Stimulated activated CD8-positive, alpha-beta memory T cell treated with anti-CD3 and anti-CD28 coated beads, Interleukin-12 subunit alpha, Interleukin-12 subunit beta, amount 100 ng/mL, for 1 hour (primary cell): ENCODE measurements at regions not wholly inside any gene's neighbourhood (a gene's known extent, or its start where the extent isn't known, plus 50 kb on each side); places are given as distances from the start of the nearest gene placed in this dataset.

Source experiments
- DNase-seq: peaks from one replicate; pipeline ENCODE4 v3.0.0-alpha.2; 2020; ENCODE audit warnings: low read depth

DNA sequence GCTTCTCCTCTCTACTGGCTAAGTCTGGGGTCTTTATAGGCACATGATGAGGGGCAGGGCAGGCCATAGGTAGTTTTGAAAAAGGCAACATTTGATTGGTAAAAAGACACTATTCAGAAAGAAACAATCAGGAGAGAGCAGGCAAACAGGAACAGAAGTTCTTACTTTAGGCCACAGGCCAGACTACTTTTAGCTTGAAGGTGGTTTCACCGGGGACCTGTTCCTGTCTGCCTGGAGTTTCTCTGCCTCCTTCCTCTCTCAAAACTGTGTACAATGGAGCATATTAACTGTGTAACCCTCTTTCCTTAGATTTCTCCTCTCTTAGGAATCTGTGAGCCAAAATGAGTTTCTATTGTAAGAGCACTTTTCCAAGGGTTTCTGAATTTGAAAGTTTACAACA lies 167.9 kb upstream of the AVPR1A start:
- no peak for DNase-seq

DNA sequence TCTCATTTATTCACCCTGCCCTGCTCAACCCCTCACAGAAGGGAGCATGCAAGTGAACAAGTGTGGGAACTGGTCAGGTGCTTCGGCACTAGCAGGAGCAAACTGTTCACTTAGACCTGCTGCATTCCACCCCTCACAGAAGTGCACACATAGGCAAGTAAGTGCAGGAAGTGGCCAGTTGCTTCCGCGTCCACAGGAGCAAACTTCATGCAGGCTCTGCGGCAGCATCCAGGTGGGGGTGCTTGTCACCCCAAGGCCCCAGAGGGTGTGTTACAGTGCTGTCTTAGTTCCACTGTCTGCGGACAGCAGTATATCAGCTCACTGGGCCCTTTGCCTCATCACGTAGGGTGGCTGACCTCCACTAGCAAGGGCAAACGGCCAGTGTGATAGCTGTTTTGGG lies 167.3 kb upstream of the AVPR1A start:
- no peak for DNase-seq

DNA sequence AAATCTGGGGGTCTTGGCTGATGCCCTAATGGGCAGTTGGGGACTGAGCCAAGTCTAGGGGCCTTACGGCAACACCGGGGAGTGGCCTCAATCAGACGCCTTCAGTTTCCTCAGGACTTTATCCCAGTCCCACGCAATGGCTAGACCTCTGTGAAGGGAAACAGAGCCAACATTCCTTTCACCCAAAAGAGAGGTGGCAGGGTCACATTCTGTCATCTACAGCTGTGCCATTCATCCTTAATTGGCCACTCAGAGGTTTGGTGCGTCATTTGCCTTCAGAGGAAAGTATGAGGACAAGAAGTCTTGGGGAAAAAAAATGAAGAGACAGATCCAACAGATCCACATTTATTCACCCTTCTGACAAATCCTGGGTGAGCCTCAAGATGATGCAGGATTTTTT lies 166.9 kb upstream of the AVPR1A start:
- no peak for DNase-seq

DNA sequence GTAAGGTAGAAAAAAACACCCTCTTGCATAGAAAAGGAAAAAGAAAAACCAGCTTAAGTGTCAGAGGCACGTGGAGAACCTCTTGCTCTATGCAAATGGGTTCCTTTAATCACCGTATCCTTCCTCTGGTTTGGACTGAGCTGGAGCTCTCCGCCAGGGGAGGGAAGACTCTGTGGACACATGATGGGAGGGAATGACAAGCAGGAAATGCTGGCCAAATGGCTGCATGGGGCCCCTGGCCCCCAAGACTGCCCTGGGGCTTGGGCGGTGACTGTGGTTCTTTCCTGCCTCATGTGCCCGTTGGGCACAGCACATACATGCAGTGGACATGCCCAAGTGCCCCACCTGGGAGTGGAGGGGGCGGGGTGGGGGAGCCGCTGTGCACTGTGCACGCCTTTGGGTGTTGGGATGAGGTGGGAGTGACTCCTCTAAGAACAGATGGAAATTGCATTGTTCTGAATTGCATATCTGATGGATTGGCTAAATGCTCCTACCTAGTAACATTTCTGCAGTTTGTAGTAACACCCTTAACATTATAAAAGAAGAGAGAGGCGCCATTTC lies 166.4 kb upstream of the AVPR1A start:
- no peak for DNase-seq

DNA sequence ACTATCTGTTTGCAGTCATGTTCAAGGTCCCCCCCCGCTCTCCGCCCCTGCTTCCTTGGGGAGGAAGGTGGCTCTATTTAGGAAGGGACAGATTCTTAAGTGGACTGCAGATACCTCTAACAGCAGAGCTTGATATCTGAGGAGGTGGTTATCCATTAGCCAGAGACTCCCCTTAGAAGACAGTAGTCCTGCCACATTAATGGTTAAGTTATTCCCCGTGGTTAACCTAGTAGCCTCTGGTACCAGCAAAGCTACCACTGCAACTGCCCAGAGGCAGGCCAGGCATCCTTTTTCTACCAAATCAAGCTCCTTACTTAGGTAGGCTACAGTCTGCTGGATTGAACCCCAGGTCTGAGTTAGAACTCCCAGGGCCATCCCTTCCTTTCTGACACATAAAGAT lies 162.1 kb upstream of the AVPR1A start:
- DNase-seq = no peak

DNA sequence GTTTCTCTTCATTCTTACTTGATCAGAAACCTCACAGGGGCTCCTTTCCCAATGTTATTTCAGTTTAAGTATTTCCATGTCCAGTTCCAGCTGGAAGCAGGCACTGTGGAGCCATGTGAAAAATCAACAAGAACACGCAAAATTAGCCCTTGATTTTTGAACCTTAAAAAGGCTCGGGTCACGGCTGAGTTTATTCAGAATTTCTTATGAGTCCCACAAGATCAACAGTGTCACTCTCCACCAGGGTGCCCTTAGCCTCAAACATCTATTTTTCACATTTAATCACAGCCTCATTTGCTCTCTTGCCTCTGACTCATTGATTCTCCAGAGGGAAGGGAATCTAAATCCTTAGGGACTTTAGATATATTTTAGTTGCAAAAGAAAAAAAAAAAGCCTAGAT lies 157.7 kb upstream of the AVPR1A start:
- no peak for DNase-seq

DNA sequence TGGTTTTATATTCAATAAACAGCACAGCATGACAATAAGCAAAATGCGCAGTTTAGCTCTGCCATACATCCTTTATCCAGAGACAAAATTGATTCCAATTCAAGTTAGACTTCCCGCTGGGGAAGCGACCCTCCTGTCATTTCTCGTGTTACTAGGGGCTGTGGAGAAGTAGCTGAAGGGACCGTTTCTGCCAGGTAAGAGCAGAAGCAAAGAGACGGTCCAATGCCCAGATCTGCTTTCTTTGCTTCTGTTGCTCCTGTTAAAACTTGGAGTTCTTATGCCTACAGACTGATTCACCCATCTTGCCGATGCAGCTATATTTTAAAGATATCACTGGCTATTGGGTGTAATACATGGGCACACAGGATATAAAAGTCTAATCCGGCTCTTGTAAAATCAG lies 156.8 kb upstream of the AVPR1A start:
- DNase-seq = no peak

DNA sequence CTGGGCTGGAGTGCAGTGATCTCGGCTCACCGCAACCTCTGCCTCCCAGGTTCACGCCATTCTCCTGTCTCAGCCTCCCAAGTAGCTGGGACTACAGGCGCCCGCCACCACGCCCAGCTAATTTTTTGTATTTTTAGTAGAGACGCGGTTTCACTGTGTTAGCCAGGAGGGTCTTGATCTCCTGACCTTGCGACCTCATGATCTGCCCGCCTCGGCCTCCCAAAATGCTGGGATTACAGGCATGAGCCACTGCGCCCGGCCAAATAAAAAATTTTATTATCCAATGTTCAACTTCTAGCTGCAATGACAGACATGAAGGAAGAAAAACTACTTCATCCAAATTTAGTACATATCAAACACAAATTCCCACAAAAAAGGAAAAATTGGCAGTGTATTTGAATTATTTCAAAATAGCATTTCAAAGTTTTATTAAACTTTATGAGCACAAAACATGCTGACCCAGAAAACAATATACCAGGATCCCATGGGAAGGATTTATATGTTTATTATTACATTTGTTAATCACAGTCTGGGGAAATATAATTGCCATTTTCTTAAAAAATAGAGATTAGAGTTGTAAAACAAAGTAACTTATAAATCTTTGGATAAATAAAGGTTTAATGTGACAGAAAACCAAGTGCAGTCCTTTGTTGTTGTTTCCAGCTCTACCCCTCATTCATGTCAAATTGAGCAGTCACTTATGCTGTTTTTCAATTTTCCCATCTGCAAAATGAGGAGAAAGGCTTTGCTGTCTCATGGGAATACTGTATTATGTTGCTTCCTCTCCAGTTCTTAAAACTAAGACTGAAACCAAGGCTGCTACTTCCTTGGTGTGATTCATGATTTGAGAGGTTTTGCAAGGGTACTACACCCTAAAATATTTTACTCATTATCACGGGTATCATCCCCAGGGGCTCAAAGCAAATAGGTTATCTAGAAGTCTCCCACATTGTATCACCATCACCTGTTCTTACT lies 155.2 kb upstream of the AVPR1A start:
- no peak for DNase-seq

DNA sequence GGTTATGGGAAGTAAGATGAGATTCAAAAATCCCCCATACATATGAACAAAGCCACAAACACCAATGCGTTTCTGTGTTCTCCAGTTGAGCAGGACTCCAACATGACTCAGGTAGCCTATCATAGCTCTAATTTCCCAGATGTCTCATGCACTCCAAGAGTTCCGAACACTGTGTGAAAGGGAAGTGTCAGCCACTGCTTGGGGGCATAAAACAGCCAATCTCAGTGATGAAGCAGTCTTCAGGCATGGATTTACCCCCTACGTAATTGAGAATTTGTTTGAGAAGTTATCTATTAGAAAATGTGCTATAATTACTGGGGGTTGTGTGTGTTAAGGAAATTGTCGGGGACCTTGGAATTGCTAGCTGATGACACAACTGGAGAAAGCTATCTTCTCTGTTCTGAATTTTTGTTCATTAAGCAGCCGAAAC lies 153.9 kb upstream of the AVPR1A start:
- no peak for DNase-seq

DNA sequence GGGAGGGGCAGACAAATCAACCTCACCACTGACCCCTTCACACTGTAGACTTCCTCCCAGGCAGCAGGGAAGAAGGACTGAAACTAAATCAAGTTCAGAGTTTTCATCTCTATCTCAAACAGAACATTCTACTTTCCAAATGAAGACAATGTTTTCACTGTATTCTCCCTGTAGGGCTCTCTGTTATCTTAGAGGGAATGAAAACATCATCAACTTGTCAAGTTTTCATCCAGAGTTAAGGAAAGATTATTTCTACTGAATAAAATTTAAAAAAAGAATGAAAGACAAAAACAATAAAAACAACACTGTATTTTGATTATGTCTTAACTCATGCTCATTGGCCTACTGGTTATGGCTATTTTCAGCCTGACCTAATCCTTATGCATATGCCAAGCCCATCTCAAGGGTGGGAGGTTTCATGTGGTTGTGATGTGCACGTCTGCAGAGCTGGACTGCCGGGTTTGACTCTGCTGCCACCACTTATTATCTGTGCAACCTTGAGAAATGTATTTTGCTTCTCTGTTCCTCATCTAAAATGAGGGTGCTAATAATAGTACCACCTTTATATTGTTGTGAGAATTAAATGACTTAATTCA lies 152.0 kb upstream of the AVPR1A start:
- DNase-seq = no peak

DNA sequence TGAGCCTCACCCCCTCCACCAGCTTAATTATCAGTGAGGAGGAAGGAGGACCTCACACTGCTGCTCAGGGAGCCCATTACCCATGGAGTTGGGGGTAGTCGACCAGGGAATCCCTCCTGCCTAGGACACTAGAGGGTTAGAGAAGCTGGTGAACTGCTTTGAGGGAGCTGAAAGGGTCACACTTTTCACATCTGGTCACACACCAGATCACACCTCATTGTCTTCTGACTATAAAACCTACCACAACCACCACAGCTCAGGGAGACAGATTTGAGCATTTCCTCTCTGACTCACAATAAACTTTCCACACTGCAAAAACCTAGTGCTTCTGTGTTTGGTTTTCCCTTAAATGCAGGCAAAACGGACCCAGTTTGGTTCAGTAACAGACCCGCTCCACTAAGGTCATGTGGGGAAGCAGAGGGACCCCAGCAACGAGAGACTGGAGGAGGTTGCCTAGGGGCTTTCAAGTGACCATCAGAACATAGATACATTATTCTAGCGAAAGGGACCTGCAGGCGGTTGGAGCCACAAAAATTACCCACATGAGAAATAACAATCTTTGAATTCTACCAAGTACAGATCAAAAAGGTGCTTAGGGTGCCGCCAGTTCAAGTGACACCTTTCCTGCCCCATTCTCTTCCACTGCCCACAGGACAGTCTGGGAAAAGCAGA lies 151.4 kb upstream of the AVPR1A start:
- no peak for DNase-seq

DNA sequence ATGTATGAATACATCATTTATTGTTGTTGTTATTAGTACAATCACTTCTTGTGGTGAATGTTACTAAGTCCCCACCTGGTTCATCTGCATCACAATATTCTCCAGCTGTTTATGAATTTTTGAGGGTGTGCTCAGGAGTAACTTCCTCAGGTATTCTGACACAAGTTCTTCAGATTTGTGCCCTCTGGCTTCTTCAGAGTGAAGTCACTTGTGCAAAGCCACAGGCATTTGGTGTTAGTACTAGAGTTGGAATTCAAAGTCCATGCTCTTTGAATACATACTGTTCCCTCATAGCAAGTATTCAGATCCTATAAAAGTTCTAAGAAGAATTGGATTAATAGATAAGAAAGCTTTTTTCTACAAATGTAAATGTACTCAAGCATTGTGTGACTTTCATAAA lies 150.3 kb upstream of the AVPR1A start:
- DNase-seq = no peak

DNA sequence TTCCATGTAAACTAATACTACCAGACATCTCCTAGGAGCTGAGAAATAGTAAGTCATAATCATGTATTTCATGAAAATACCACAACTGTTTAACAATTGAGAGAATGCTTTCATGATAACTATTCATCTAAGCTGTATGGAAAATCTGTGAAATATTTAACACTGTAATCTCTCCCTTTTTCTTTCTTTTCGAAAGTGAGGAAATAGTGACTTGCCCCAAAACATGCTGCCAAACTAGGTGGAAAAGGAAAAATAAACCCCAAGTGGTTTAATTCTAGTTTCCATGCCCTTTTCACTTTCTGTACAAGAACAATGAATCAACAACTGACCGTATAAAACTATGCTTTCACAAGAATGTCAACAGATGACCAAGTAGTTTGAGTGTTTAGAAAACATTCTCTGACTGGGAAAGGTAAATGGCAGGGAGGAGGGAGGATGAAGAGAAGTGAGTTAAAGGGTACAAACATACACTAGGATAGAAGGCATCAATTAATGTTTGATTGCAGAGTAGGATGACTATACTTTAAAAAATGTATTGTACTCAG lies 147.5 kb upstream of the AVPR1A start:
- DNase-seq = no peak

DNA sequence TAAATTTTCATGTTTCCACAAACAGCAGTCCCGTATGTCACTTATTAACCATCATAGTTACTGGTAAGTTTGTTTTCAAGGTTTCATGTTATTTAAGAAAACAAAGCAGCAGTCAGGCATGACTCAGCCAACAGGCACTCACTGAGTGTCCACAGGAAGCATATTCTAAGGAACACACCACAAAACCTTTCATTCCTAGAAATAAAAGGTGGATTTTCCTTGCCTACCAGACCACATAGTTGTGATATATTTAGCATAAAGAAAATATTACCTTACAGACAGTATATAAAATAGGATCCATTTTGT lies 143.3 kb upstream of the AVPR1A start:
- DNase-seq = no peak

DNA sequence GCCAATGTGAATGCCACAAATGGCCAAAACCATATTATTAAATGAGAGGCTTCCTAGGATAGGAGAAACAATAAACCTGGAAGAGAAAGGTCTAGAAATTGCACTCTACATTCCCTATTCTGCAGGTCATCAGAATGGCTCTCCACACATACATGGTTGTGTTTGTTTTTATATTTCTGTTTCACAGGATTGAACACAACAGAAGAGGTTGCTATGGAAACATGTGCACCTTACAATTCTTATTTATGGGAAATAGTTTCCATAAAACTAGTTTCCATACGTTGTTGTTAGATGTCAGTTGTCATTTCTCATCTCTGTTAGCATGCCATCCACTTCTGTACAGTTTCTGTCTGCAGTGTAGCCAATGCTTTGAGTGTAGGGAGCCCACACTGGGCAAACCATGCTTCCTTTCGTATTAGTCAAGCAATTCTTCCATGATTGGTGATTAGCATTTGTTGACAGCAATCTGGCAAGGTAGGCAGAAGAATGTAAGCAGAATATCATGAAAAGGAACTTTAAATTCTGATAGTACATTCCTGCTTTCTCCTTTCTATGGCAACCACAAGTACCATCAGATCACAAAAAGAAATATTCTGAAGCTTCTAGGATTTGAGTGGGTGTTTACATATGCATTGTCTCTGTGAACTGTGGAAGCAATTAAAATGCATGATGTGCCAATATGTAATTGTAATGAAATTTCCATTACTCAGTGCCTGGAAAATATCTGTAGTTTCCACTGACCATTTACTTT lies 141.6 kb upstream of the AVPR1A start:
- DNase-seq = no peak

DNA sequence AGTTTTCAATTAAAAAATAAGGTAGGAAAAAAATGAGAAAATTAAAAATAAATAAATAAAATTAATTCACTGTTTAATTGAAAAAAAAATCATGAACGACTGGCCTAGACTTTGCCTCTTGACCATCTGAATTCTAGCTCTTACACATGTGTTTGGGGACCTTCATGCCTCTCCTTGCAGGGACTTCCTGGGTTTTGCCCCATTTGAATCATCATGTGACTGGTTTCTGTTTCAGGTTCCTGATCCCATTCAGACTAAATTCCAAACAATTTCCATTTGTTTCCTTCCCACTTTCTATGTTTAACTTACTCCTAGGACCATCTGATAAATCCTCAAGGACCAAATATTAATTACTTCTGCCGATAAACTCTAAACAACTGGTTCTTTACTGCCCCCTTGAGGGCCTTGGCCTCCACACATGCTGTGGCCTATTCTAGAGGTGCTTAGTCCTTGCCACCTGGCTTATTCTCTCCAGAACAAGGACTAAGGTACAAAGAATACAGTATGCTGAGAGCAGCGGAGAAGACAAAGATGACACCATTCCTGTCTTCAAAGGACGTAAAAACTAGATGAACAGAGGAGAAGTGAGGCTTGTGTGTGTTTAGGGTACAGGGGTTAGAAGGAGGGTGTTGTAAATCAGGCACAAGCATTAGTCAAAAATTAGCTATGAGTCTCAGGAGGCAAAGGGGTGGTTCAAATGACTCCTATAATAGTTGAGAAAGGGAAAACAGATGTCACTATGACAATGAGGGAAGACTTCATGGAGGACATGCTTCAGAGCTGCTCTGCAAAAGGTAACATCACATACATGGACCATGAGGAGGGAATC lies 125.8 kb upstream of the AVPR1A start:
- no peak for DNase-seq

DNA sequence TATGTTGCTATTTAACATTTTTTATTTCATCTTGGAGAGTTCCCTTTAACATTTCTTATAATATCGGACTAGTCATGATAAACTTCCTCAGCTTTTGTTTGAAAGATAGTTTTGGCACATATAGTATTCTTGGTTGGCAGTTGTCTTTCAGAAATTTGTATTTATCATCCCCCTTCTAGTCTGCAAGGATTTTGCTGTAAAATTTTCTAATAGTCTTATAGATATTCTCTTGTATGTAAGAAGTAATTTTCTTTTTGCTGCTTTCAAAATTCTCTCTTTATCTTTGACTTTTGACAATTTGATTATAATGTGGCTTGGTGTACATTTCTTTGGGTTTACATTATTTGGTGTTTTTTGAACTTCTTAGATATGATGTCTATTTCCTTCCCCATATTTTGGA lies 116.0 kb upstream of the AVPR1A start:
- DNase-seq = no peak

DNA sequence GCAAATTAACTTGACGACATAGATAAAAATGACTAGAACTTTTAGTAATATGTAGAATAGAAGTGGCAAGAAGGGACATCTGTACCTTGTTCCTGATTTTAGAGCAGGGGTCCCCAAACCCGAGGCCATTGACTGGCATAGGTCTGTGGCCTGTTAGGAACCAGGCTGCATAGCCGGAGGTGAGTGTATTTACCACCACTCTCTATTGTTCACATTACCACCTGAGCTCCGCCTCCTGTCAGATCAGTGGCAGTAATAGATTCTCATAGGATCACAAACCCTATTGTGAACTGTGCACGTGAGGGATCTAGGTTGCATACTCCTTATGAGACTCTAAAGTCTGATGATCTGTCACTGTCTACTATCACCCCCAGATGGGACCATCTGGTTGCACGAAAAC lies 113.6 kb upstream of the AVPR1A start:
- no peak for DNase-seq

DNA sequence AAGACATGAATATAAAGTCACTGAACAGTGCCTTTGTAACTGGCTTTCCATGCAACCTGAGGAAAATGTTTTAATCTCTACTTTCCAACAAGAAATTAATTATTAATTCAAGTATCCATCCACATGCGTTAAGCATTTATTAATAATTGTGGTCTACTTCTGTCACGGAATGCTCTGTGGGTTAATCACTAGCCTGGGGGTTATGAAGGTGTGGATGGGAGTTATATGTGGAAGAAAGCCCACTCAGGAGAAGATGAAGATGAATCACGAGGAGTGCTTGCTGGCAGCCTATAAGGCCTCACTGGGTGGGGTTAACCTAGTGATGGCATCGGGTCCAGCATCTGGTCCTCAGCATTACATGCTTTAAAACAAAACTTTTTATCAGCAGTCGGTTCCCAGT lies 99.5 kb upstream of the AVPR1A start:
- DNase-seq = no peak

DNA sequence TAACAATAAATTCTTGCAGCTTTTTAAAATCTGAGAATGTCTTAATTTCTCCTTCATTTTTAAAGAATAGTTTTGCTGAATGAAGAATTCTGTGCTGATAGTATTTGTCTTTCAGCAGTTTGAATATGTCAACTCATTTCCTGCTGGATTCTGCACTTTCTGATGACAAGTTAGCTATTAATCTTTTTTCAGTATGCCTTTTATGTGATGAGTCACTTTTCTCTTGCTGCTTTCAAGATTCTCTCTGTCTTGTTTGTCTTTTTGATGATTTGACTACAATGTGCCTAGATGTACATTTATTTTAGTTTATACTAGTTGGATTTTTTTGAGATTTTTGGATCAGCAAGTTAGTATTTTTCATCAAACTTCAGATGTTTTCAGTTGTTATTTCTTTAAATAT lies 87.9 kb upstream of the AVPR1A start:
- no peak for DNase-seq

DNA sequence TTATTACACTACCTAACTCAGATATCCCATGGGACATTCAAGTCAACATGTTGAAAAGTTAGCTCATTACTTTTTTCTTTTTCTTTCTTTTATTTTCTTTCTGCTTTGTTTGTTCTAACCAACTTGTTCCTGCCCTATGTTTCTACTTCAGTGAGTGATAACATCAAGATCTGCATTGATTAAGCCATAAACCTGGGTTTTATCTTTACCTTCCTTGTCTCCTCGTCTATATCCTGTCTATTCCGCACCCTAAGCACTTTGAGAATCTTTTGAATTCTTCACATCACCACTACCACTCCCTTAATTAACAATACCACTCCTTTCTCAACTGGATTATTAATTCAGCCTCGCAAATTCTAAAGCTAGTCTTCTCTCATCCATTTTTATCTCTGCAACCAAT lies 81.9 kb upstream of the AVPR1A start:
- DNase-seq = no peak
